GM10266 (cell line): ENCODE measurements at regions not wholly inside any gene's neighbourhood (a gene's known extent, or its start where the extent isn't known, plus 50 kb on each side); places are given as distances from the start of the nearest gene placed in this dataset.
A peak's percentile ranks its signal among the peaks of the same experiment; 100 is the strongest.

Experiments used
- DNase-seq: peaks from one replicate; pipeline ENCODE4 v3.0.0; 2012; ENCODE audit errors: extremely low spot score
- CTCF ChIP-seq: IDR thresholded peaks from 2 replicates; pipeline ENCODE4 v1.5.1; 2012; ENCODE audit warnings: mild to moderate bottlenecking, low read depth; ENCODE audit not compliant: control insufficient read depth, insufficient read depth; ENCODE audit errors: missing control alignments

GRCh38 chr3:59391131-59391530, 341.3 kb upstream of the CFAP20DC start:
- no peak for TF ChIP-seq CTCF
- DNase-seq: no peak

- TF ChIP-seq CTCF: no peak
- DNase-seq: peak; percentile 37
These were observed 338.9 kb upstream of the CFAP20DC start for GRCh38 chr3:59388555-59389270.

GRCh38 chr3:59386165-59386564, 336.3 kb upstream of the CFAP20DC start:
- TF ChIP-seq CTCF: no peak
- peak; percentile 61 for DNase-seq

DNA sequence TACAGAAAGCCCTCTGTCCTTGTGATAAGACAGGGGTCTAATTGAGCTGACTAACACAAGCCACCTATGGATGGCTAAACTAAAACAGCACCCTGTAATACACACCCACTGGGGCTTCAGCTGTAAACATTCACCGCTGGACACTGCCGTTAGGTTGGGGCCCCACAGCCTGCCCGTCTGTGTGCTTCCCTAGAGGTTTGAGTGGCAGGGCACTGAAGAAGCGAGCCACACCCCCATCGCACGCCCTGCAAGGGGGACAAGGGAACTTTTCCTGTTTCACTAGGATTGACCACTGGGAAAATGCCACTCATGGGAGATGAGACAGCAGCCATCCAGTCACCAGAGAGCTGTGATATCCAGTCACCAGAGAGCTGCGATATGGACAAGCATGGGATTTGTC, 335.7 kb upstream of the CFAP20DC start:
- no peak for DNase-seq
- no peak for TF ChIP-seq CTCF

- TF ChIP-seq CTCF: no peak
These were observed 331.5 kb upstream of the CFAP20DC start for GRCh38 chr3:59381282-59381681.

DNA sequence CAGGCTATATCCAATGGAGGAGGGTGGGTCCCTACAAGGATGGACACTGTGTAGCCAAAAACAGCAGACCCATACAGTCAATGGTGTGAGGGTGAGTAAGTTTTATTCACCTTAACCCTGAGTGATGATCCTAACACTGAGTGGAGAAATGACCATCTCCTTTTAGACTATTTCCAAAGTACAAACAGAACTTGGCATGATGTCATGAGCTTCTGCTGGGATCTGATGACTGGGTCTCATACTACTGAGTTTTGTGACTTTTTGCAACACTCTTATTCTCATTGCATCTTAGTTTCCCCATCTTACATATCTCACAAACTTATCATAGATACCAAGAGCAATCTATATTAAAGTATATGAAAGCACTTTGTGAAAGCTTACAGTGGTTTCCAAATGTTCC, 330.3 kb upstream of the CFAP20DC start:
- TF ChIP-seq CTCF: no peak

More at GRCh38 chr3:59381282-59381681, 331.5 kb upstream of the CFAP20DC start:
- no peak for DNase-seq

DNA sequence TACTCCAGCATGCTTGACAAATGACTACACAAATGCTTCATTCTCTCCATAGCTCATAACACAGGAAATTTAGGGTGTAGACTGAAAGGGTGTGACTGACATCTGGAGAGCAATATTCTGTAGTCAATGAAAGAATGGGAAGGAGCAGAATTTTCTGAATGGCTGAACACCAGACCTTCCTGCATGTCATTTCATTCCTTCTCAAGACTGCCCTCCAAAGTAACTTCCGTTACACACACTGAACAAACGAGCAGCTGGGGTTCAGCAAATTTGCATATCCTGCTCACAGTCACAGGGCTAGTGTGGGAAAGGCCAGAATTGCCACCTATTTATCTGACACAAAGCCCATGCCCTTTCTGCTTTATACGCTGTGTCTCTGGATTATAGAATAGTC, 325.0 kb upstream of the CFAP20DC start:
- TF ChIP-seq CTCF: no peak
- DNase-seq: peak; percentile 68

More for the DNA sequence above, 330.3 kb upstream of the CFAP20DC start:
- DNase-seq: no peak
